Fibroblast of lung (primary cell): ENCODE measurements at regions not wholly inside any gene's neighbourhood (a gene's known extent, or its start where the extent isn't known, plus 50 kb on each side); places are given as distances from the start of the nearest gene placed in this dataset.
A peak's percentile ranks its signal among the peaks of the same experiment; 100 is the strongest.

Source experiments
- DNase-seq, 2 donors: peaks; one replicate each; pipeline versions ENCODE4 v3.0.0 to v3.0.0-alpha.2; 2010; ENCODE audit warnings: low read depth in 2 of 2
- H2AFZ ChIP-seq: 2 replicates; pipeline ENCODE4 v1.5.1; 2012; ENCODE audit warnings: low read length, control low read depth, inconsistent platforms
- H3K27ac ChIP-seq: 2 replicates; pipeline ENCODE4 v1.5.1; 2011; ENCODE audit warnings: low read length, control low read depth; ENCODE audit not compliant: insufficient read depth
- H3K27me3 ChIP-seq: 2 replicates; pipeline ENCODE4 v1.5.1; 2011; ENCODE audit warnings: mild to moderate bottlenecking, low read length; ENCODE audit not compliant: control insufficient read depth, insufficient read depth
- H3K36me3 ChIP-seq: 2 replicates; pipeline ENCODE4 v1.5.1; 2011; ENCODE audit warnings: low read length; ENCODE audit not compliant: control insufficient read depth, insufficient read depth
- H3K4me1 ChIP-seq: 2 replicates; pipeline ENCODE4 v1.5.1; 2011; ENCODE audit warnings: low read length; ENCODE audit not compliant: control insufficient read depth, insufficient read depth; ENCODE audit errors: extremely low read depth
- H3K4me2 ChIP-seq: 2 replicates; pipeline ENCODE4 v1.5.1; 2011; ENCODE audit warnings: low read length, control low read depth; ENCODE audit not compliant: insufficient read depth; ENCODE audit errors: extremely low read depth
- H3K4me3 ChIP-seq, 4 experiments: fragments of 200-600 bp in 1 of 4; sonication (generic) in 1 of 4; replicated peaks in 1 of 4; 2 replicates each; pipeline ENCODE4 v1.5.1; 2011 to 2016; ENCODE audit warnings: low read length in 4 of 4, low read depth in 3 of 4, mild to moderate bottlenecking in 3 of 4, control low read depth in 2 of 4, inconsistent platforms in 1 of 4, mixed read lengths in 1 of 4; ENCODE audit not compliant: insufficient read depth in 1 of 4; ENCODE audit errors: control extremely low read depth in 1 of 4
- H3K79me2 ChIP-seq: 2 replicates; pipeline ENCODE4 v1.5.1; 2012; ENCODE audit warnings: mild to moderate bottlenecking, low read length, inconsistent platforms; ENCODE audit not compliant: control insufficient read depth, insufficient read depth
- H3K9ac ChIP-seq: 2 replicates; pipeline ENCODE4 v1.5.1; 2011; ENCODE audit warnings: mild to moderate bottlenecking, low read length, control low read depth; ENCODE audit not compliant: insufficient read depth
- H3K9me3 ChIP-seq: 2 replicates; pipeline ENCODE4 v1.5.1; 2012; ENCODE audit warnings: low read depth, low read length; ENCODE audit not compliant: control insufficient read depth, insufficient read depth
- H4K20me1 ChIP-seq: 2 replicates; pipeline ENCODE4 v1.5.1; 2011; ENCODE audit warnings: low read length; ENCODE audit not compliant: control insufficient read depth, insufficient read depth; ENCODE audit errors: extremely low read depth
- CTCF ChIP-seq, 2 donors: IDR thresholded peaks in 1 of 2; conservative IDR thresholded peaks in 1 of 2; 1 replicate in 1 of 2; 2 replicates in 1 of 2; pipeline ENCODE4 v1.5.1; 2011 to 2012; ENCODE audit warnings: low read length in 2 of 2, control low read depth in 1 of 2, inconsistent platforms in 1 of 2, low read depth in 1 of 2, mild to moderate bottlenecking in 1 of 2
- EZH2 ChIP-seq: IDR thresholded peaks from 2 replicates; pipeline ENCODE4 v1.5.1; 2012; ENCODE audit warnings: low read length, control low read depth, mild to moderate bottlenecking; ENCODE audit errors: missing control alignments

- Histone ChIP-seq H3K4me2 (no peak overlapping the region), H3K4me3 (no peak overlapping the region), H3K9me3 (no peaks in the 10 kb centered on the region), H3K27me3 (no peaks in the 10 kb centered on the region), H4K20me1 (no peaks in the 10 kb centered on the region), H3K4me1 (no peaks in the 10 kb centered on the region), H3K79me2 (no peaks in the 10 kb centered on the region), H3K27ac (no peak overlapping the region), H3K36me3 (no peaks in the 10 kb centered on the region), H3K9ac (no peak overlapping the region), H2AFZ (no peak overlapping the region)
- no peak for TF ChIP-seq CTCF (conservative IDR thresholded peaks at IDR 0.05 in 1 of 2, IDR thresholded peaks at IDR 0.05 in 1 of 2; ENCODE audit: low read depth in 1 of 2, low read length in 2 of 2)
- TF ChIP-seq EZH2: no peak
- DNase-seq: peak; percentile 9 to 39
Observed at GRCh38 chr6:166104107-166104506, 63.5 kb downstream of the TBXT start.

GRCh38 chr6:166101819-166102419, 65.7 kb downstream of the TBXT start:
- TF ChIP-seq CTCF (conservative IDR thresholded peaks at IDR 0.05 in 1 of 2, IDR thresholded peaks at IDR 0.05 in 1 of 2; ENCODE audit: low read depth in 1 of 2, low read length in 2 of 2) (no peak), EZH2 (no peak)
- Histone ChIP-seq H4K20me1 (no peaks in the 10 kb centered on the region), H2AFZ (no peak overlapping the region), H3K4me3 (no peak overlapping the region), H3K27ac (no peak overlapping the region), H3K4me1 (no peaks in the 10 kb centered on the region), H3K9ac (no peak overlapping the region), H3K79me2 (no peaks in the 10 kb centered on the region), H3K36me3 (no peaks in the 10 kb centered on the region), H3K4me2 (no peak overlapping the region), H3K9me3 (no peaks in the 10 kb centered on the region), H3K27me3 (no peaks in the 10 kb centered on the region)
- DNase-seq: no peak

- no peaks in the 10 kb centered on the region for H3K36me3 ChIP-seq
- no peaks in the 10 kb centered on the region for H3K27me3 ChIP-seq
- H3K4me2 ChIP-seq: peak overlapping the region; percentile 64
- H3K9ac ChIP-seq: no peak overlapping the region
- DNase-seq: peak; percentile 61 to 83
- H4K20me1 ChIP-seq: no peaks in the 10 kb centered on the region
- H3K27ac ChIP-seq: no peak overlapping the region
- H3K9me3 ChIP-seq: no peaks in the 10 kb centered on the region
- H2AFZ ChIP-seq: no peak overlapping the region
- peak; percentile 88 to 96 for TF ChIP-seq CTCF (conservative IDR thresholded peaks at IDR 0.05 in 1 of 2, IDR thresholded peaks at IDR 0.05 in 1 of 2; ENCODE audit: low read depth in 1 of 2, low read length in 2 of 2)
- TF ChIP-seq EZH2: no peak
- H3K4me3 ChIP-seq: peak overlapping the region in 3 of 4 experiments; percentile 22 to 52 (median 48)
- no peaks in the 10 kb centered on the region for H3K79me2 ChIP-seq
- no peaks in the 10 kb centered on the region for H3K4me1 ChIP-seq
Observed at GRCh38 chr6:166097914-166098522, 69.6 kb downstream of the TBXT start.
